HepG2 (cell line): ENCODE measurements at regions not wholly inside any gene's neighbourhood (a gene's known extent, or its start where the extent isn't known, plus 50 kb on each side); places are given as distances from the start of the nearest gene placed in this dataset.

ENCODE experiments used
- EP300 ChIP-seq, 3 experiments: sonication (generic) in 1 of 3; formaldehyde crosslinking in 1 of 3; IDR thresholded peaks; 2 replicates each; pipeline versions ENCODE4 v1.5.1 to v1.6.1; 2011 to 2020; ENCODE audit warnings: low read depth in 2 of 3, low read length in 2 of 3, borderline replicate concordance in 1 of 3, improper control_type of control experiment in 1 of 3, mild to moderate bottlenecking in 1 of 3, missing genetic modification reagents in 1 of 3, moderate library complexity in 1 of 3
- MEF2D ChIP-seq: sonication (generic); formaldehyde crosslinking; IDR thresholded peaks from 2 replicates; pipeline ENCODE4 v1.5.1; 2020; ENCODE audit warnings: mild to moderate bottlenecking, missing genetic modification reagents
- RNF2 ChIP-seq: fragments of 450-650 bp; conservative IDR thresholded peaks from 2 replicates; pipeline ENCODE4 v1.6.1; 2016; ENCODE audit warnings: low read depth
- TAF1 ChIP-seq: sonication (generic); formaldehyde crosslinking; IDR thresholded peaks from 2 replicates; pipeline ENCODE4 v1.4.0; 2020; ENCODE audit warnings: missing genetic modification reagents
- ZNF124 ChIP-seq: sonication (generic); formaldehyde crosslinking; IDR thresholded peaks from 2 replicates; pipeline ENCODE4 v1.4.0; 2020; ENCODE audit warnings: missing genetic modification reagents
- ZNF34 ChIP-seq: sonication (generic); formaldehyde crosslinking; IDR thresholded peaks from 2 replicates; pipeline ENCODE4 v1.4.0; 2020; ENCODE audit warnings: mild to moderate bottlenecking, missing genetic modification reagents, borderline replicate concordance
- ZNF382 ChIP-seq: sonication (generic); formaldehyde crosslinking; IDR thresholded peaks from 2 replicates; pipeline ENCODE4 v1.5.0; 2020; ENCODE audit warnings: missing genetic modification reagents, mild to moderate bottlenecking, borderline replicate concordance
- ZNF383 ChIP-seq: sonication (generic); formaldehyde crosslinking; IDR thresholded peaks from 2 replicates; pipeline ENCODE4 v1.4.0; 2020; ENCODE audit warnings: missing genetic modification reagents, mild to moderate bottlenecking, borderline replicate concordance
- TF ChIP-seq, protein P1 (sequence below): IDR thresholded peaks from 2 replicates; pipeline ENCODE4 v1.6.1; 2018; ENCODE audit warnings: missing genetic modification reagents, mild to moderate bottlenecking, missing compliant biosample characterization
- TF ChIP-seq, protein P2 (sequence below): IDR thresholded peaks from 2 replicates; pipeline ENCODE4 v1.6.1; 2016; ENCODE audit warnings: low read depth, control low read depth
- TF ChIP-seq, protein P3 (sequence below): sonication (generic); formaldehyde crosslinking; IDR thresholded peaks from 2 replicates; pipeline ENCODE4 v1.8.1; 2023; ENCODE audit warnings: mild to moderate bottlenecking, moderate library complexity, missing genetic modification reagents
- TF ChIP-seq, protein P4 (sequence below): IDR thresholded peaks from 2 replicates; pipeline ENCODE4 v1.6.1; 2016; ENCODE audit warnings: low read depth
- TF ChIP-seq, protein P5 (sequence below): sonication (generic); formaldehyde crosslinking; IDR thresholded peaks from 2 replicates; pipeline ENCODE4 v1.8.0; 2022; ENCODE audit warnings: missing genetic modification reagents, mild to moderate bottlenecking, moderate library complexity, borderline replicate concordance
- TF ChIP-seq, protein P6 (sequence below): sonication (generic); formaldehyde crosslinking; IDR thresholded peaks from 2 replicates; pipeline ENCODE4 v1.4.0; 2020; ENCODE audit warnings: missing genetic modification reagents, borderline replicate concordance
- TF ChIP-seq, protein P7 (sequence below): sonication (generic); formaldehyde crosslinking; IDR thresholded peaks from 2 replicates; pipeline ENCODE4 v1.4.0; 2020; ENCODE audit warnings: missing genetic modification reagents, mild to moderate bottlenecking, borderline replicate concordance

DNA sequence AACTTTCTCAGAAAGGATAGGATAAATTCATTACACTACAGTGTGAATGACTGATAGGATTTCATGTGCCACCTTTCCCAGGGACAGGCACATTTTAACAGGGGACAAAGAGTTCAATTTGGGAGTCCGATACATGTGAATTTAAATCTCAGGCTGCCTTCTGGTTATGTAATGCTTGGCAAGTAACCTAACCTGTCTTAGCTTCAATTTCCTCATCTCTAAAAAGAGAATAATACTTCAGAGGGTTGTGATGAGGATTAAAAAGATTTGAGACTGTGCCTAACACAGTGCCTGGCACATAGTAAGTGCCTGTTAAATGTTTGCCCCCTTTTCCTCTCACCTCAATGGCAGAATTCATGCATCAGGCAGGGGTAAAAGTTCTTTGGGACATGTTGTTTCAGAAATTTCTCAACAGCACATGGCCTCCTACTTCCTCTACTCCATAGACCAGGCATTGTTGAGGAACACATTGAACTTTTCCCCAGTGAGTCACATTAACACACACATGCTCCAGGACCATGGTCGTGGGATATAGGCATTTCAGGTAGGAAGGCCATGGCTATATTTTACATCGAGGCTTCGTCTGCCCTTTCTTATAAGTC is 94.6 kb upstream of the EGFLAM start (continued):
- TF ChIP-seq RNF2: peak; percentile 52; the same call in 1 of the 2 replicates
- TF ChIP-seq, protein P1, sequence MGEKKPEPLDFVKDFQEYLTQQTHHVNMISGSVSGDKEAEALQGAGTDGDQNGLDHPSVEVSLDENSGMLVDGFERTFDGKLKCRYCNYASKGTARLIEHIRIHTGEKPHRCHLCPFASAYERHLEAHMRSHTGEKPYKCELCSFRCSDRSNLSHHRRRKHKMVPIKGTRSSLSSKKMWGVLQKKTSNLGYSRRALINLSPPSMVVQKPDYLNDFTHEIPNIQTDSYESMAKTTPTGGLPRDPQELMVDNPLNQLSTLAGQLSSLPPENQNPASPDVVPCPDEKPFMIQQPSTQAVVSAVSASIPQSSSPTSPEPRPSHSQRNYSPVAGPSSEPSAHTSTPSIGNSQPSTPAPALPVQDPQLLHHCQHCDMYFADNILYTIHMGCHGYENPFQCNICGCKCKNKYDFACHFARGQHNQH: 0 out of 2 replicates have a peak, but pooled peaks have one; percentile 39
- TF ChIP-seq, protein P2, sequence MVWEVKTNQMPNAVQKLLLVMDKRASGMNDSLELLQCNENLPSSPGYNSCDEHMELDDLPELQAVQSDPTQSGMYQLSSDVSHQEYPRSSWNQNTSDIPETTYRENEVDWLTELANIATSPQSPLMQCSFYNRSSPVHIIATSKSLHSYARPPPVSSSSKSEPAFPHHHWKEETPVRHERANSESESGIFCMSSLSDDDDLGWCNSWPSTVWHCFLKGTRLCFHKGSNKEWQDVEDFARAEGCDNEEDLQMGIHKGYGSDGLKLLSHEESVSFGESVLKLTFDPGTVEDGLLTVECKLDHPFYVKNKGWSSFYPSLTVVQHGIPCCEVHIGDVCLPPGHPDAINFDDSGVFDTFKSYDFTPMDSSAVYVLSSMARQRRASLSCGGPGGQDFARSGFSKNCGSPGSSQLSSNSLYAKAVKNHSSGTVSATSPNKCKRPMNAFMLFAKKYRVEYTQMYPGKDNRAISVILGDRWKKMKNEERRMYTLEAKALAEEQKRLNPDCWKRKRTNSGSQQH (CRISPR knock-in tag): no peak
- TF ChIP-seq ZNF124 (CRISPR knock-in tag): no peak
- TF ChIP-seq ZNF382 (CRISPR knock-in tag): no peak
- no peak for TF ChIP-seq ZNF383
- TF ChIP-seq, protein P3, sequence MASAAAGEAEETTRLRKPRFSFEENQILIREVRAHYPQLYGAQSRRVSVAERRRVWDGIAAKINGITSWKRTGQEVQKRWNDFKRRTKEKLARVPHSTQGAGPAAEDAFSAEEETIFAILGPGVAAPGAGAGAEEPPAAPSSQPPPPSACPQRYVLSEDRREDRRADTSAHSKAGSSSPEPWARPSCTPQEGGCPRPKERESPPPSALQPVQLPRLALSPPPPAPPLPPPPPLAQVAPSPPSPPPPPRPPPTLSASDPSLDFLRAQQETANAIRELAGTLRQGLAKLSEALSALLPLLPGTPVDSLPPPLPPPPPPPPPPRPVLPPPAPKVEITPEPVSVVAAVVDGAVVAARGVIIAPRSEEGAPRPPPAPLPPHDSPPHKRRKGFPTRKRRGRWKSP (CRISPR knock-in tag): 0 out of 2 replicates have a peak, but pooled peaks have one; percentile 40
- TF ChIP-seq, protein P4, sequence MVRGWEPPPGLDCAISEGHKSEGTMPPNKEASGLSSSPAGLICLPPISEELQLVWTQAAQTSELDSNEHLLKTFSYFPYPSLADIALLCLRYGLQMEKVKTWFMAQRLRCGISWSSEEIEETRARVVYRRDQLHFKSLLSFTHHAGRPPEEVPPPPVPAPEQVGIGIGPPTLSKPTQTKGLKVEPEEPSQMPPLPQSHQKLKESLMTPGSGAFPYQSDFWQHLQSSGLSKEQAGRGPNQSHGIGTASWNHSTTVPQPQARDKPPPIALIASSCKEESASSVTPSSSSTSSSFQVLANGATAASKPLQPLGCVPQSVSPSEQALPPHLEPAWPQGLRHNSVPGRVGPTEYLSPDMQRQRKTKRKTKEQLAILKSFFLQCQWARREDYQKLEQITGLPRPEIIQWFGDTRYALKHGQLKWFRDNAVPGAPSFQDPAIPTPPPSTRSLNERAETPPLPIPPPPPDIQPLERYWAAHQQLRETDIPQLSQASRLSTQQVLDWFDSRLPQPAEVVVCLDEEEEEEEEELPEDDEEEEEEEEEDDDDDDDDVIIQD: peak; percentile 81; the same call in 1 of the 2 replicates
- peak in 1 of 2 experiments; percentile 93; a peak in 2 of 4 replicates for TF ChIP-seq EP300 (IDR thresholded peaks at IDR 0.05; ENCODE audit: low read depth in 2 of 2, low read length in 2 of 2)
- peak; percentile 91 for TF ChIP-seq EP300 (CRISPR knock-in tag; IDR thresholded peaks at IDR 0.05; ENCODE audit: borderline replicate concordance)
- no peak for TF ChIP-seq ZNF34 (CRISPR knock-in tag)
- no peak; the same call in 1 of the 2 replicates for TF ChIP-seq TAF1
- TF ChIP-seq, protein P5, sequence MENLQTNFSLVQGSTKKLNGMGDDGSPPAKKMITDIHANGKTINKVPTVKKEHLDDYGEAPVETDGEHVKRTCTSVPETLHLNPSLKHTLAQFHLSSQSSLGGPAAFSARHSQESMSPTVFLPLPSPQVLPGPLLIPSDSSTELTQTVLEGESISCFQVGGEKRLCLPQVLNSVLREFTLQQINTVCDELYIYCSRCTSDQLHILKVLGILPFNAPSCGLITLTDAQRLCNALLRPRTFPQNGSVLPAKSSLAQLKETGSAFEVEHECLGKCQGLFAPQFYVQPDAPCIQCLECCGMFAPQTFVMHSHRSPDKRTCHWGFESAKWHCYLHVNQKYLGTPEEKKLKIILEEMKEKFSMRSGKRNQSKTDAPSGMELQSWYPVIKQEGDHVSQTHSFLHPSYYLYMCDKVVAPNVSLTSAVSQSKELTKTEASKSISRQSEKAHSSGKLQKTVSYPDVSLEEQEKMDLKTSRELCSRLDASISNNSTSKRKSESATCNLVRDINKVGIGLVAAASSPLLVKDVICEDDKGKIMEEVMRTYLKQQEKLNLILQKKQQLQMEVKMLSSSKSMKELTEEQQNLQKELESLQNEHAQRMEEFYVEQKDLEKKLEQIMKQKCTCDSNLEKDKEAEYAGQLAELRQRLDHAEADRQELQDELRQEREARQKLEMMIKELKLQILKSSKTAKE (CRISPR knock-in tag): peak; percentile 47; the same call in 1 of the 2 replicates
- no peak for TF ChIP-seq MEF2D (CRISPR knock-in tag)
- TF ChIP-seq, protein P6, sequence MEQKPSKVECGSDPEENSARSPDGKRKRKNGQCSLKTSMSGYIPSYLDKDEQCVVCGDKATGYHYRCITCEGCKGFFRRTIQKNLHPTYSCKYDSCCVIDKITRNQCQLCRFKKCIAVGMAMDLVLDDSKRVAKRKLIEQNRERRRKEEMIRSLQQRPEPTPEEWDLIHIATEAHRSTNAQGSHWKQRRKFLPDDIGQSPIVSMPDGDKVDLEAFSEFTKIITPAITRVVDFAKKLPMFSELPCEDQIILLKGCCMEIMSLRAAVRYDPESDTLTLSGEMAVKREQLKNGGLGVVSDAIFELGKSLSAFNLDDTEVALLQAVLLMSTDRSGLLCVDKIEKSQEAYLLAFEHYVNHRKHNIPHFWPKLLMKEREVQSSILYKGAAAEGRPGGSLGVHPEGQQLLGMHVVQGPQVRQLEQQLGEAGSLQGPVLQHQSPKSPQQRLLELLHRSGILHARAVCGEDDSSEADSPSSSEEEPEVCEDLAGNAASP (CRISPR knock-in tag): peak; percentile 68; the same call in 1 of the 2 replicates
- TF ChIP-seq, protein P7, sequence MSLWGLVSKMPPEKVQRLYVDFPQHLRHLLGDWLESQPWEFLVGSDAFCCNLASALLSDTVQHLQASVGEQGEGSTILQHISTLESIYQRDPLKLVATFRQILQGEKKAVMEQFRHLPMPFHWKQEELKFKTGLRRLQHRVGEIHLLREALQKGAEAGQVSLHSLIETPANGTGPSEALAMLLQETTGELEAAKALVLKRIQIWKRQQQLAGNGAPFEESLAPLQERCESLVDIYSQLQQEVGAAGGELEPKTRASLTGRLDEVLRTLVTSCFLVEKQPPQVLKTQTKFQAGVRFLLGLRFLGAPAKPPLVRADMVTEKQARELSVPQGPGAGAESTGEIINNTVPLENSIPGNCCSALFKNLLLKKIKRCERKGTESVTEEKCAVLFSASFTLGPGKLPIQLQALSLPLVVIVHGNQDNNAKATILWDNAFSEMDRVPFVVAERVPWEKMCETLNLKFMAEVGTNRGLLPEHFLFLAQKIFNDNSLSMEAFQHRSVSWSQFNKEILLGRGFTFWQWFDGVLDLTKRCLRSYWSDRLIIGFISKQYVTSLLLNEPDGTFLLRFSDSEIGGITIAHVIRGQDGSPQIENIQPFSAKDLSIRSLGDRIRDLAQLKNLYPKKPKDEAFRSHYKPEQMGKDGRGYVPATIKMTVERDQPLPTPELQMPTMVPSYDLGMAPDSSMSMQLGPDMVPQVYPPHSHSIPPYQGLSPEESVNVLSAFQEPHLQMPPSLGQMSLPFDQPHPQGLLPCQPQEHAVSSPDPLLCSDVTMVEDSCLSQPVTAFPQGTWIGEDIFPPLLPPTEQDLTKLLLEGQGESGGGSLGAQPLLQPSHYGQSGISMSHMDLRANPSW (CRISPR knock-in tag): no peak
